OCI-LY1 (cell line): ENCODE measurements at regions not wholly inside any gene's neighbourhood (a gene's known extent, or its start where the extent isn't known, plus 50 kb on each side); places are given as distances from the start of the nearest gene placed in this dataset.

Experiments
- EZH2 ChIP-seq: fragments of 200-600 bp; sonication (generic), shearing (Covaris generic); IDR thresholded peaks from 2 replicates; pipeline ENCODE4 v1.8.0; 2017; ENCODE audit warnings: borderline replicate concordance, mixed run types, mild to moderate bottlenecking, antibody characterized with exemption, low read length, moderate library complexity, mixed read lengths
- TF ChIP-seq, protein P1 (sequence below): fragments of 200-600 bp; sonication (generic), shearing (Covaris generic); IDR thresholded peaks from 2 replicates; pipeline ENCODE4 v1.5.1; 2017; ENCODE audit warnings: mild to moderate bottlenecking, antibody characterized with exemption, low read length, moderate library complexity, mixed read lengths

DNA sequence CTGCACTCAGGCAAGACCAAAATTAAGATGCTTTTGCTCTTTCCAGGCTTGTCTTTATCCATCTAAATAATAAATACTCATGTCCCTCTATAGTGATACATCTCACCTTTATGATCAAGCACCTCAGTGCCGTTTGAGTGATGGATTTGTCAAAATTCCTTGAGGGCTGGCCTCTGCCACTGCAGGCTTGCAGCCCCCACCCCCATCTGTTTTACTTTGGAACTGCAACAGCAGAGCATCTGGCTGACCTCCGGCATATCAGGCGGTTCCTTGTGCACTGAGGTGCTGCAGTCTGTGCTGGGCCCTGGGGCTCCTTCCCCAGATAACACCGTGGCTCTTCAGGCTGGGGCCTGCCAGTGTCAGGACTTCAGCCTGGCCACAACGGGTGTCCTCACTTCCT is 386.9 kb downstream of the CDH26 start:
- TF ChIP-seq, protein P1, sequence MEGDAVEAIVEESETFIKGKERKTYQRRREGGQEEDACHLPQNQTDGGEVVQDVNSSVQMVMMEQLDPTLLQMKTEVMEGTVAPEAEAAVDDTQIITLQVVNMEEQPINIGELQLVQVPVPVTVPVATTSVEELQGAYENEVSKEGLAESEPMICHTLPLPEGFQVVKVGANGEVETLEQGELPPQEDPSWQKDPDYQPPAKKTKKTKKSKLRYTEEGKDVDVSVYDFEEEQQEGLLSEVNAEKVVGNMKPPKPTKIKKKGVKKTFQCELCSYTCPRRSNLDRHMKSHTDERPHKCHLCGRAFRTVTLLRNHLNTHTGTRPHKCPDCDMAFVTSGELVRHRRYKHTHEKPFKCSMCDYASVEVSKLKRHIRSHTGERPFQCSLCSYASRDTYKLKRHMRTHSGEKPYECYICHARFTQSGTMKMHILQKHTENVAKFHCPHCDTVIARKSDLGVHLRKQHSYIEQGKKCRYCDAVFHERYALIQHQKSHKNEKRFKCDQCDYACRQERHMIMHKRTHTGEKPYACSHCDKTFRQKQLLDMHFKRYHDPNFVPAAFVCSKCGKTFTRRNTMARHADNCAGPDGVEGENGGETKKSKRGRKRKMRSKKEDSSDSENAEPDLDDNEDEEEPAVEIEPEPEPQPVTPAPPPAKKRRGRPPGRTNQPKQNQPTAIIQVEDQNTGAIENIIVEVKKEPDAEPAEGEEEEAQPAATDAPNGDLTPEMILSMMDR = no peak
- TF ChIP-seq EZH2 = no peak
